Lower leg skin (tissue), 4 donors: ENCODE measurements at regions not wholly inside any gene's neighbourhood (a gene's known extent, or its start where the extent isn't known, plus 50 kb on each side); places are given as distances from the start of the nearest gene placed in this dataset.

Experiments
- DNase-seq, 2 donors: peaks; one replicate each; pipeline ENCODE4 v3.0.0-alpha.2; 2019; ENCODE audit warnings: low spot score in 2 of 2
- H3K4me3 ChIP-seq: fragments of 200-600 bp; sonication (generic); 2 replicates; pipeline ENCODE4 v1.5.1; 2017; ENCODE audit warnings: mild to moderate bottlenecking, low read depth; ENCODE audit not compliant: poor library complexity, severe bottlenecking
- POLR2A ChIP-seq, 2 donors: fragments of 450-650 bp; IDR thresholded peaks; one replicate each; pipeline ENCODE4 v1.6.1; 2016 to 2017; ENCODE audit warnings: antibody characterized with exemption in 2 of 2, mild to moderate bottlenecking in 1 of 2, moderate library complexity in 1 of 2
- WGBS, 2 donors: methylation state at CpG; one replicate each; pipeline ENCODE4 v1.1.5; 2018; 5-methylcytosine and 5-hydroxymethylcytosine counted together
- intact Hi-C: fragments of 100-400 bp; cut with DNase I; formaldehyde crosslinking; loops from one replicate; pipeline ENCODE4 v1.15.0; 2023; ENCODE audit warnings: low total_unique reads
- TF ChIP-seq, protein P1 (sequence below), 3 donors: fragments of 450-650 bp; IDR thresholded peaks; one replicate each; pipeline ENCODE4 v1.5.1; 2016; ENCODE audit warnings: antibody characterized with exemption in 3 of 3, mild to moderate bottlenecking in 3 of 3, moderate library complexity in 2 of 3

DNA sequence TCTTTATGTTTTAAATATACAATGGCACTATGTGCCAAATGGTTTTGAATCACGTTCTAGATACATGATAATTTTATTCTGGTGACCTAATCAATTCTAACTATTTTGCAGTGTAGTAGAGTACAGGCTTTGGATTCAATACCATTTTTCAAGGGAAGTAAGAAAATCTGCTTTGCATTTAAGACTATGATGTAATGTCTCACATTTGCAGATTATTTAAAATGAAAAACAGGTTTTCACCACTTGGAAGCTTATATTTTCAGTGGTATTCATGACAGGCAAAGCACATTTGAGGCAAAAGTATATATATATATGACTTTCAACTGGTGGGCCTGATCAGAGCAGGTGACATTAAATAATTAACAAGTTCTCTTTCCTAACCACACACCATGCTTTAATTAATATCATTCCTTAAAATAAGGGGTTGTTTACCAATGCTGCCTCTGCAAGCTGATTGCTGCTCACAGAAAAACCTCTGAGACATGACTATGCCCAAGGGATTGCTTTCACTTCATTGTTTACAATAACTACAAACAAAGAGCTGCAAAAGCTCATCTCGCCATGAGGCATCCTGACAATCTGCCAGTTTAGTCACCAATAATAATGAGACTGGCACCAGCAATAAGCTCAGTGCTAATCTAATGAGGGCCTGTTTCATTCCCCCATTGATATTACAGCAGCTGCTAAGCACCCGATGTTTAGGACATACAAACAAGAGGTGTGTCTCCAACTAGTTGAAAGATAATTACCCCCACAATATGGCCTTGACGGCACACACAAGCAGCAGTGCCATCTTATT, 1176.0 kb upstream of the GJE1 start:
- no peak overlapping the region for H3K4me3 ChIP-seq
- intact Hi-C loops: no loop called here
- 31 to 45% methylated on average over 4 of the region's 4 CpGs for WGBS, 2 donors
- TF ChIP-seq POLR2A (IDR thresholded peaks at IDR 0.05): no peak
- TF ChIP-seq, protein P1, sequence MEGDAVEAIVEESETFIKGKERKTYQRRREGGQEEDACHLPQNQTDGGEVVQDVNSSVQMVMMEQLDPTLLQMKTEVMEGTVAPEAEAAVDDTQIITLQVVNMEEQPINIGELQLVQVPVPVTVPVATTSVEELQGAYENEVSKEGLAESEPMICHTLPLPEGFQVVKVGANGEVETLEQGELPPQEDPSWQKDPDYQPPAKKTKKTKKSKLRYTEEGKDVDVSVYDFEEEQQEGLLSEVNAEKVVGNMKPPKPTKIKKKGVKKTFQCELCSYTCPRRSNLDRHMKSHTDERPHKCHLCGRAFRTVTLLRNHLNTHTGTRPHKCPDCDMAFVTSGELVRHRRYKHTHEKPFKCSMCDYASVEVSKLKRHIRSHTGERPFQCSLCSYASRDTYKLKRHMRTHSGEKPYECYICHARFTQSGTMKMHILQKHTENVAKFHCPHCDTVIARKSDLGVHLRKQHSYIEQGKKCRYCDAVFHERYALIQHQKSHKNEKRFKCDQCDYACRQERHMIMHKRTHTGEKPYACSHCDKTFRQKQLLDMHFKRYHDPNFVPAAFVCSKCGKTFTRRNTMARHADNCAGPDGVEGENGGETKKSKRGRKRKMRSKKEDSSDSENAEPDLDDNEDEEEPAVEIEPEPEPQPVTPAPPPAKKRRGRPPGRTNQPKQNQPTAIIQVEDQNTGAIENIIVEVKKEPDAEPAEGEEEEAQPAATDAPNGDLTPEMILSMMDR (IDR thresholded peaks at IDR 0.05): no peak
- DNase-seq: no peak

GRCh38 chr6:140940251-140940925, 1192.3 kb upstream of the GJE1 start:
- no peak for TF ChIP-seq POLR2A (IDR thresholded peaks at IDR 0.05)
- TF ChIP-seq, protein P1 (IDR thresholded peaks at IDR 0.05): no peak
- intact Hi-C loops: no loop called here
- WGBS, 2 donors: 55 to 58% methylated on average over 3 of the region's 3 CpGs
- no peak for DNase-seq
- no peak overlapping the region for H3K4me3 ChIP-seq

GRCh38 chr6:140932909-140933308, 1199.8 kb upstream of the GJE1 start:
- H3K4me3 ChIP-seq: no peak overlapping the region
- intact Hi-C loops: no loop called here
- TF ChIP-seq POLR2A (IDR thresholded peaks at IDR 0.05): no peak
- TF ChIP-seq, protein P1 (IDR thresholded peaks at IDR 0.05): no peak
- DNase-seq: no peak
- WGBS, 2 donors: 87 to 91% methylated on average over 2 of the region's 2 CpGs

DNA sequence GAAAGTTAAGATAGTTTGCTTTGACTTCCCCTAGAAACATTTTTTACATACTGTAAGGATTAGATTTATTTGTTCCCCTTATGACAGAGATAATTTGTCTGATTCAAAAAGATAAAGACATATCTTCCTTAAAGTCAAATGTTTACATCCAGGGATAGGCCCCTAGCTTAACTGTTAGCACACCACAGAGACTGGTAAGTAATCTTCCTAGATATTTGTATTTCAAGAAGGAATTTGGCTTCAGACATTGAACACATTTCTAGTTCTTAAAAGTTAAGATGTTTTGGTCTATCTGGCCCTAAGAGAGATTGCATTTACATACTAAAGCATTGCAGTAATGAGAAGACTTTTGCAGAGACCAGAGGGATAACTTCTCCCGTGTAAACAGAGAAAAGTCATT, 1201.1 kb upstream of the GJE1 start:
- no peak for DNase-seq
- TF ChIP-seq, protein P1 (IDR thresholded peaks at IDR 0.05): no peak
- TF ChIP-seq POLR2A (IDR thresholded peaks at IDR 0.05): no peak
- 83 to 92% methylated on average over 1 of the region's 1 CpG for WGBS, 2 donors
- intact Hi-C loops: no loop called here
- no peak overlapping the region for H3K4me3 ChIP-seq

- TF ChIP-seq, protein P1 (IDR thresholded peaks at IDR 0.05): no peak
- no peak for TF ChIP-seq POLR2A (IDR thresholded peaks at IDR 0.05)
- DNase-seq: no peak
- no peak overlapping the region for H3K4me3 ChIP-seq
- intact Hi-C loops: no loop called here
Observed at GRCh38 chr6:140929121-140929520, 1203.6 kb upstream of the GJE1 start.
